ENCODE measurements at regions not wholly inside any gene's neighbourhood (a gene's known extent, or its start where the extent isn't known, plus 50 kb on each side); places are given as distances from the start of the nearest gene placed in this dataset.

DNA sequence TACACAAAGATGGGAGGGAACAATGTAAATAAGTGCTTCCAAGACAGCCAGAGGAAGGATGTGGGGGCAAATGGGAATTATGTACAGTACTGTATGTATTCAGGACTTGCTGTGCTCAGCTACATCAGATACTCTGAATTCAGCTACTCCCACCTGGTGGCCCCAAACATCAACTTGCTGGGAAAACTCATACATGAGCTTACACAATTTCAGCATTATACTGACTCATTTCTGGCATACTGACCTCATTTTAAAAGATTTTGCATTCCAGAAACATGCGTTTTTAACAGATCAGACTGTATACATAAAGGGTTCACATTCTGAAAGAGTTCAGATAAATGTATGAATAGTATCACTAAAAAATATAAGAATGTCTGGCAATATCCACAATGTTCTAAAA lies 59.7 kb downstream of the GPX5 start:
- WGBS, 2 donors = 44 to 67% methylated on average over 1 of the region's 1 CpG
- Histone ChIP-seq H3K4me1 (ENCODE audit: control insufficient read depth in 2 of 2, insufficient read depth in 2 of 2, low read length in 1 of 2) (peaks cover 0 to 3% of the 10 kb centered on the region in 2 donors), H3K27me3 (ENCODE audit: control insufficient read depth in 1 of 2, insufficient read depth in 2 of 2, low read length in 2 of 2) (peaks cover 0 to 2% of the 10 kb centered on the region in 2 donors), H3K9me3 (ENCODE audit: control insufficient read depth in 2 of 2, insufficient read depth in 1 of 2, low read depth in 1 of 2, low read length in 1 of 2) (peaks cover 3 to 5% of the 10 kb centered on the region in 2 donors), H3K4me3 (ENCODE audit: low read depth in 1 of 2, low read length in 2 of 2) (no peak overlapping the region), H3K36me3 (ENCODE audit: control insufficient read depth in 2 of 2, insufficient read depth in 2 of 2, low read length in 1 of 2) (no peaks in the 10 kb centered on the region), H3K27ac (ENCODE audit: low read depth in 2 of 2, low read length in 1 of 2) (no peak overlapping the region)

DNA sequence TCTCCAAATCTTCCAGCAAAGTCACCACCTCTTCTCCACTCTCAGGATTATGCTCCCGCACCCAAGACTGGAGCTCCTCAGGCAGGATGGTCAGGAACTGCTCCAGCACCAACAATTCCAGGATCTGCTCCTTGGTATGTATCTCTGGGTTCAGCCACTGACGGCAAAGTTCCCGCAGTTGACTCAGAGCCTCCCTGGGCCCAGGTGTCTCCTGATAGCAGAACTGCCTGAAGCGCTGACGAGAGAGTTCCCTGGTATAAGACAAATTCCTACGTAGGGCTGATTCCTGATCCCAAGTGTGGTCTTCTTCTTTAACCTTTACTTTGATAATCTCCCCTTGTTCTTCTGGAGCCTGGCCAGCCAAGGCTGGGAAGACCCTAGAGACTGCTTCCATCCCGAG lies 60.6 kb downstream of the GPX5 start:
- Histone ChIP-seq H3K36me3 (ENCODE audit: control insufficient read depth in 2 of 2, insufficient read depth in 2 of 2, low read length in 1 of 2) (no peaks in the 10 kb centered on the region), H3K4me3 (ENCODE audit: low read depth in 1 of 2, low read length in 2 of 2) (peak overlapping the region in 1 of 2 donors; percentile 76), H3K27me3 (ENCODE audit: control insufficient read depth in 1 of 2, insufficient read depth in 2 of 2, low read length in 2 of 2) (peaks cover 0 to 2% of the 10 kb centered on the region in 2 donors), H3K4me1 (ENCODE audit: control insufficient read depth in 2 of 2, insufficient read depth in 2 of 2, low read length in 1 of 2) (peaks cover 0 to 3% of the 10 kb centered on the region in 2 donors), H3K9me3 (ENCODE audit: control insufficient read depth in 2 of 2, insufficient read depth in 1 of 2, low read depth in 1 of 2, low read length in 1 of 2) (peaks cover 3 to 5% of the 10 kb centered on the region in 2 donors), H3K27ac (ENCODE audit: low read depth in 2 of 2, low read length in 1 of 2) (no peak overlapping the region)
- 62 to 68% methylated on average over 7 of the region's 7 CpGs for WGBS, 2 donors

DNA sequence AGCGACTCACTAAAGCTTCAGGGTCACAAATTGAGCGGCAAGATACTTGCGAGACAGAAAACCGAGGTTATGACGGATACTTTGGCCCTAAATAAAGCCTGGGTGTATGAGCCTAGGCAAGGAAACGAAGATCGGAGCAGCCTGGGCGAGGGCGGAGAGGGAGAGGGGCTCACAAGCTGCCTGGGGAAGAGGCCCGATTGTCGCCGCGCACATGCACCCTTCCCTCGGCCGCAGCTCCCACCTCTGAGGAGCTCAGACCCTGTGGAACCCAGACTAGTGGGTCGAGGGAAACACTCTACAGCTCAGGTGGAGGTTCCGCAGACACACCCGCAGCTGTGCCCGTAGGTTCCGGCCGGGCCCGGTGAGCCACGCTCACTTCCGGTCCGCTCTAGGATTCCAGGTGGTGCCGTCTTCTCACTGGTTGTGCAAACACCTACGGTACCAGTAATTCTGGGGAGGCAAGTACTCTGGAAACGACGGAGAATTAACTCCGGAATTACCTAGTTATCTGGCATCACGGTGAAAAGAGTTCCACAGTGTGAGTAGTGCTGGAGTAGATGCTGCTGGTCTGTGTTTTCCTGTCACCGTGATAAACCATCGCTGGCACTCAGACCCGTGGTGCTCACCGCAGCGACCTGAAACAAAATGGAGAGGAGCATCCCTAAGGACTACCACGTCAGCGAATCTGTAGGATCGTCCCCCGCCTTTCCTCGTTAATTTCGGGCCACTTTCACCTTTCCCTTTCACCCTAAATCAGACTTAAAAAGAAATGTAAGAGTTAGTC lies 61.5 kb downstream of the GPX5 start:
- H3K27me3 ChIP-seq (ENCODE audit: control insufficient read depth in 1 of 2, insufficient read depth in 2 of 2, low read length in 2 of 2) = peaks cover 0 to 2% of the 10 kb centered on the region in 2 donors
- 3% methylated on average over 42 of the region's 42 CpGs for WGBS, 2 donors

DNA sequence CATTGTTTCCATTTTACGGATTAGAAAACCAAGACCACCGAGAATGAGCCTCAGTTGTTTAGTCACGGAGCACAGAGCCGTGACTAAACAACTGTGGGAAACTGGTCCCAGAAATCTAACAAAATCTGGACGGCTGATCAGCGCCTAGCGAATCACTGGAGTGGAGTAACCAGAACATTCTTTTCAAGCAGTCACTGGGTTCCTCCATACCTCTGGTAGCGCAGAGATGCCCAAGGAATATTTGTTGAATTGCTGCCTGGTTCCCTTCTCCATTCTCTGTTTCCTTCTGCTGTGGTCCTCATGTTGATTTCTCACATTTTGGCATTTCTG lies 62.0 kb downstream of the GPX5 start:
- Histone ChIP-seq H3K9me3 (ENCODE audit: control insufficient read depth in 2 of 2, insufficient read depth in 1 of 2, low read depth in 1 of 2, low read length in 1 of 2) (peaks cover 3 to 5% of the 10 kb centered on the region in 2 donors), H3K27ac (ENCODE audit: low read depth in 2 of 2, low read length in 1 of 2) (no peak overlapping the region), H3K4me3 (ENCODE audit: low read depth in 1 of 2, low read length in 2 of 2) (peak overlapping the region; percentile 68 to 76), H3K36me3 (ENCODE audit: control insufficient read depth in 2 of 2, insufficient read depth in 2 of 2, low read length in 1 of 2) (no peaks in the 10 kb centered on the region), H3K27me3 (ENCODE audit: control insufficient read depth in 1 of 2, insufficient read depth in 2 of 2, low read length in 2 of 2) (peaks cover 0 to 2% of the 10 kb centered on the region in 2 donors), H3K4me1 (ENCODE audit: control insufficient read depth in 2 of 2, insufficient read depth in 2 of 2, low read length in 1 of 2) (peaks cover 0 to 3% of the 10 kb centered on the region in 2 donors)
- WGBS, 2 donors = 17% methylated on average over 8 of the region's 8 CpGs

More for the DNA sequence above, 61.5 kb downstream of the GPX5 start:
- Histone ChIP-seq H3K9me3 (ENCODE audit: control insufficient read depth in 2 of 2, insufficient read depth in 1 of 2, low read depth in 1 of 2, low read length in 1 of 2) (peaks cover 3 to 5% of the 10 kb centered on the region in 2 donors), H3K4me1 (ENCODE audit: control insufficient read depth in 2 of 2, insufficient read depth in 2 of 2, low read length in 1 of 2) (peaks cover 0 to 3% of the 10 kb centered on the region in 2 donors), H3K4me3 (ENCODE audit: low read depth in 1 of 2, low read length in 2 of 2) (peak overlapping the region; percentile 68 to 76), H3K27ac (ENCODE audit: low read depth in 2 of 2, low read length in 1 of 2) (no peak overlapping the region), H3K36me3 (ENCODE audit: control insufficient read depth in 2 of 2, insufficient read depth in 2 of 2, low read length in 1 of 2) (no peaks in the 10 kb centered on the region)

DNA sequence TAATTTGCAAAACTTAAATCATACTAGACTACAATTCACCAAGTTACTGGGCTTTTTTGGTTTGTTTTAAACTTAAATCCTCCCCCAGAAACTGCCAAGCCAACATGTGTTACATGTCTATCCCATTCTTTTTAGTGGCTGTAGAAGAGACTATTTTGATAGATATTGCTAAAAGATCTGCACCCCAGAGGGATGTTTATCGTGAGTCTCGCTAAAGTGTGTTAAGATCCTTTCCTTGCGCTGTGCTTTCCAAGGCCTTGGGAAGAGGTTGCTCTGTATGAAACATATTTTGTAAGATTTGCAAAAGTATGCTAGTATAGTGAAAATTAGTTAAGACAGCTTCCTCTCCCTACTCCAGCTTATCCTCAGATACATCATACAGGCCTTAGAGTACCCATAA lies 63.0 kb downstream of the GPX5 start:
- peaks cover 0 to 2% of the 10 kb centered on the region in 2 donors for H3K27me3 ChIP-seq (ENCODE audit: control insufficient read depth in 1 of 2, insufficient read depth in 2 of 2, low read length in 2 of 2)
- H3K9me3 ChIP-seq (ENCODE audit: control insufficient read depth in 2 of 2, insufficient read depth in 1 of 2, low read depth in 1 of 2, low read length in 1 of 2) = peaks cover 3 to 5% of the 10 kb centered on the region in 2 donors
- H3K4me1 ChIP-seq (ENCODE audit: control insufficient read depth in 2 of 2, insufficient read depth in 2 of 2, low read length in 1 of 2) = peaks cover 0 to 3% of the 10 kb centered on the region in 2 donors
- no peak overlapping the region for H3K4me3 ChIP-seq (ENCODE audit: low read depth in 1 of 2, low read length in 2 of 2)
- 78 to 87% methylated on average over 3 of the region's 3 CpGs for WGBS, 2 donors
- no peak overlapping the region for H3K27ac ChIP-seq (ENCODE audit: low read depth in 2 of 2, low read length in 1 of 2)
- no peaks in the 10 kb centered on the region for H3K36me3 ChIP-seq (ENCODE audit: control insufficient read depth in 2 of 2, insufficient read depth in 2 of 2, low read length in 1 of 2)

DNA sequence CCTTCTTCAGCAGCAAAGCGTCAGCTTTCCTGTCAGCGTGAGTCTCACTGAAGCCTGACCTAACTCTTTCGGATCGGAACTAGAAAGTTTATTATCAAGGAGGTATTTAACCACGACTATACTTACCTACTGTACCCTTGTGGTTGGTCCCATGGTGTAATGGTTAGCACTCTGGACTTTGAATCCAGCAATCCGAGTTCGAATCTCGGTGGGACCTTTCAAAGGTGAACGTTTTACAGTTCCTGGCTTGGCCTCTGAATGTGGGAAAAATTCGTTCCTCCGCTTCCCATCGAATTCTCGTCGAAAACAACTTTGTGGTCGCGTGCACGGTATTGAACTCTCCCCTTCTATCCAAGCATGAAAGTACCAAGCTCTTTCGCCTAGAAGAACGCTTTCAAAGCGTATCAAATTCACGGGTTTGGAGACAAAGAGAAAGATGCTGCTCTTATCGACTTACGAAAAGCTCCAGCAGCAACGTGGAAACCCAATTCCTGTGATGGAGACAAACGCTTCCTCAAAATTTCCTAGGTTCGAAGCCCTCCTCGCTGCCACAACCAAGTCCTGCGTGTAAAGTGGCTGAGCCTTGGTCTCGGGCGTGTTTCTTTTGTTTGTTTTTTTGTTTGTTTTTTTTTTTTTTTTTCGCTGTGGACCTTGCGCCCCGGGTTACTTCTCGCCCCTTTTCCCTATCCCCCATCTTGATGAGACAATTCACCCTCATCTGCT lies 63.7 kb downstream of the GPX5 start:
- 5 to 8% methylated on average over 34 of the region's 34 CpGs for WGBS, 2 donors
- Histone ChIP-seq H3K4me3 (ENCODE audit: low read depth in 1 of 2, low read length in 2 of 2) (no peak overlapping the region), H3K27ac (ENCODE audit: low read depth in 2 of 2, low read length in 1 of 2) (no peak overlapping the region)

DNA sequence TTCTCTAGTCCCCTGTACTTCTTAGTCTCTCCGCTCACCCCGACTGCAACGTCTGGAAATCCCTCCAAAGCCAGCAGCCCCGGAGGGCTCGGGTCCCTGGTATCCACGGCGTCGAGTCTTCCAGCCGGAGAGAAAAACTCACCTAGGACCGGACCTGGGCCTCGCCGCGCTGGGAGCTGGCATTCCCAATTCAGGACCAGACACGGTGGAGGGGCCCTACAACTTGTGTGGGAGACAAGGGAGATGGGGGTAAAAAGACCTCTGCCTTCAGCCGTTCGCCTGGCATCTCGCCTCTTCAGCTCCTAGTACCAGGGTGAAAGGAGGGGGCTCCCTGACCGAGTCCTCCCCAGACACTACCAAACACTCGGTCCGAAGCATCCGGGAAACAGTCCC lies 64.3 kb downstream of the GPX5 start:
- H3K36me3 ChIP-seq (ENCODE audit: control insufficient read depth in 2 of 2, insufficient read depth in 2 of 2, low read length in 1 of 2) = no peaks in the 10 kb centered on the region
- 20 to 29% methylated on average over 21 of the region's 21 CpGs for WGBS, 2 donors
- H3K27me3 ChIP-seq (ENCODE audit: control insufficient read depth in 1 of 2, insufficient read depth in 2 of 2, low read length in 2 of 2) = peaks cover 0 to 2% of the 10 kb centered on the region in 2 donors
- peaks cover 0 to 3% of the 10 kb centered on the region in 2 donors for H3K4me1 ChIP-seq (ENCODE audit: control insufficient read depth in 2 of 2, insufficient read depth in 2 of 2, low read length in 1 of 2)
- no peak overlapping the region for H3K4me3 ChIP-seq (ENCODE audit: low read depth in 1 of 2, low read length in 2 of 2)
- no peak overlapping the region for H3K27ac ChIP-seq (ENCODE audit: low read depth in 2 of 2, low read length in 1 of 2)
- H3K9me3 ChIP-seq (ENCODE audit: control insufficient read depth in 2 of 2, insufficient read depth in 1 of 2, low read depth in 1 of 2, low read length in 1 of 2) = peaks cover 3 to 5% of the 10 kb centered on the region in 2 donors

More for the DNA sequence above, 63.7 kb downstream of the GPX5 start:
- H3K36me3 ChIP-seq (ENCODE audit: control insufficient read depth in 2 of 2, insufficient read depth in 2 of 2, low read length in 1 of 2) = no peaks in the 10 kb centered on the region
- H3K4me1 ChIP-seq (ENCODE audit: control insufficient read depth in 2 of 2, insufficient read depth in 2 of 2, low read length in 1 of 2) = peaks cover 0 to 3% of the 10 kb centered on the region in 2 donors
- H3K9me3 ChIP-seq (ENCODE audit: control insufficient read depth in 2 of 2, insufficient read depth in 1 of 2, low read depth in 1 of 2, low read length in 1 of 2) = peaks cover 3 to 5% of the 10 kb centered on the region in 2 donors
- H3K27me3 ChIP-seq (ENCODE audit: control insufficient read depth in 1 of 2, insufficient read depth in 2 of 2, low read length in 2 of 2) = peaks cover 0 to 2% of the 10 kb centered on the region in 2 donors

DNA sequence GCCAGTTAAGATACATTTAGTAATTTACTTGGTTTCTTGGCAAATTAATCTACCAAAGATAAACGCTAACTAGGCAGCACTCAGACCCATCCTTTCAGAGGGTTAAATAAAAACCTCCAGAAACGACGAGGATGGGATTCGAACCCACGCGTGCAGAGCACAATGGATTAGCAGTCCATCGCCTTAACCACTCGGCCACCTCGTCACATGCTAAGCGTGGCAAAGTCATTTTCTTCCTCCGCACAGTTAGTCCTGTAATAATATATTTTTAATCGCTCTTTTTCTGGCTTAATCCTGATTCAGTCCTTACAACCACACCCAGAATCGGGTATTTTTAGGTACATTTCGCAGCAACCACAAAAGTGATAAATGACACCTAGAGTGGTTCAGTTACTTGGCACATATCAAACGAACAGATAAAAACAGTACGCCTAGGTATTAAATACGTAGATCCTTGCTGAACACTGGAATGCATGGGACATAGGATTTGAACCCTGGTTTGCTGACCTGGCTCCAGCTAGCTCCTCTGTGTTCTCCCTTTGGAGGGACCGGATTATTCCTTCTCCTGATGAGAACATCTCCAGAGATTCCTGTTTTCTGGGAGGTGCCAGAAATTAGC lies 71.6 kb downstream of the GPX5 start:
- Histone ChIP-seq H3K36me3 (ENCODE audit: control insufficient read depth in 2 of 2, insufficient read depth in 2 of 2, low read length in 1 of 2) (no peaks in the 10 kb centered on the region), H3K27ac (ENCODE audit: low read depth in 2 of 2, low read length in 1 of 2) (no peak overlapping the region), H3K4me1 (ENCODE audit: control insufficient read depth in 2 of 2, insufficient read depth in 2 of 2, low read length in 1 of 2) (no peaks in the 10 kb centered on the region), H3K4me3 (ENCODE audit: low read depth in 1 of 2, low read length in 2 of 2) (no peak overlapping the region), H3K27me3 (ENCODE audit: control insufficient read depth in 1 of 2, insufficient read depth in 2 of 2, low read length in 2 of 2) (peaks cover 0 to 3% of the 10 kb centered on the region in 2 donors), H3K9me3 (ENCODE audit: control insufficient read depth in 2 of 2, insufficient read depth in 1 of 2, low read depth in 1 of 2, low read length in 1 of 2) (no peaks in the 10 kb centered on the region)
- 13 to 14% methylated on average over 18 of the region's 18 CpGs for WGBS, 2 donors

DNA sequence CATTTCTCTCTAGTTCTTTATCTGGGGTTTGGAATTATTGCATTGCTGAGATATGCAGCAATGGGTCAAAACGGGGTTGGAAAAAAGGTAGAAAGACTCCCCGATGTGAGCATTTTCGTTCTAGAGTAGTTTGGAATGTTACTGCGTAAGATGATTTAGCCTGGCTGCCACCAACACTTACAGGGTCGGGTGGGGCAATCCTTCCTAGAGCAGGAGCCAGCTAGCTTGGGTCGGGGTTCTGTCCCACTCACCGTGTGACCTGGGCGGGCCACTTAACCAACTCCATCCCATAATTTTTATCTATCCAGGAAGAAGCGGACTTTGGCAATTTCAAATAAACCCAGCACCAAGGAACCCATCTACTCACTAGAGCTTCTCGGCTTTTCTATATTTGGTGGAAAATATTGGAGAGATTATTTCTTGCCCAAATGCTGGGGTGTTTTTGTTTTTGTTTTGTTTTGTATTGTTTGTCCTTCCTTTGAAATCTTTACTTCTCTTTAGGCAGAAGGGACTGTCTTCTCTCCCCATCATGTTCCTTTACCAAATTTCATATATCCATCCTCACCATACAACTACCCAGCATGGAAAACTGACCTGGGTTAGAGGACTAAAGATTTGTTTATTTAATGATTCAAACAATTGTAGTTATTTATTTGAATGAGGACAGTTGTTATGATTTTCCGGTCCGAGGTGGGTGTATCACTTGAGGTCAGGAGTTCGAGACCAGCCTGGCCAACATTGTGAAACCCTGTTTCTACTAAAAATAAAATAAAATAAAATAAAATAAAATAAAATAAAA lies 72.4 kb downstream of the GPX5 start:
- Histone ChIP-seq H3K27me3 (ENCODE audit: control insufficient read depth in 1 of 2, insufficient read depth in 2 of 2, low read length in 2 of 2) (peaks cover 0 to 3% of the 10 kb centered on the region in 2 donors), H3K36me3 (ENCODE audit: control insufficient read depth in 2 of 2, insufficient read depth in 2 of 2, low read length in 1 of 2) (no peaks in the 10 kb centered on the region), H3K27ac (ENCODE audit: low read depth in 2 of 2, low read length in 1 of 2) (no peak overlapping the region), H3K4me1 (ENCODE audit: control insufficient read depth in 2 of 2, insufficient read depth in 2 of 2, low read length in 1 of 2) (no peaks in the 10 kb centered on the region), H3K9me3 (ENCODE audit: control insufficient read depth in 2 of 2, insufficient read depth in 1 of 2, low read depth in 1 of 2, low read length in 1 of 2) (no peaks in the 10 kb centered on the region), H3K4me3 (ENCODE audit: low read depth in 1 of 2, low read length in 2 of 2) (no peak overlapping the region)
- WGBS, 2 donors = 35 to 45% methylated on average over 13 of the region's 13 CpGs
